COLO668 (cell line): ENCODE measurements at regions not wholly inside any gene's neighbourhood (a gene's known extent, or its start where the extent isn't known, plus 50 kb on each side); places are given as distances from the start of the nearest gene placed in this dataset.

Experiments
- DNase-seq: peaks from one replicate; lab custom pipeline; 2025; ENCODE audit not compliant: unreplicated experiment; lab: John Stamatoyannopoulos, UW

- peak; percentile 56 for DNase-seq
Observed at GRCh38 chr6:166106076-166106686, 61.5 kb downstream of the TBXT start.

GRCh38 chr6:166105341-166106075, 62.1 kb downstream of the TBXT start:
- DNase-seq, result no peak

GRCh38 chr6:166104872-166105271, 62.8 kb downstream of the TBXT start:
- no peak for DNase-seq

GRCh38 chr6:166104107-166104506, 63.5 kb downstream of the TBXT start:
- DNase-seq, result no peak

GRCh38 chr6:166101819-166102419, 65.7 kb downstream of the TBXT start:
- no peak for DNase-seq

GRCh38 chr6:166097914-166098522, 69.6 kb downstream of the TBXT start:
- peak; percentile 19 for DNase-seq

- DNase-seq, result no peak
Observed at GRCh38 chr6:166087852-166088251, 79.8 kb downstream of the TBXT start.

GRCh38 chr6:166087246-166087645, 80.4 kb downstream of the TBXT start:
- DNase-seq, result no peak

- DNase-seq, result no peak
Observed at GRCh38 chr6:166085500-166085899, 82.2 kb downstream of the TBXT start.

GRCh38 chr6:166084951-166085350, 82.7 kb downstream of the TBXT start:
- DNase-seq, result no peak

- DNase-seq, result no peak
Observed at GRCh38 chr6:166079841-166080240, 87.8 kb downstream of the TBXT start.

- no peak for DNase-seq
Observed at GRCh38 chr6:166078294-166078693, 89.4 kb downstream of the TBXT start.

- no peak for DNase-seq
Observed at GRCh38 chr6:166076625-166077024, 91.0 kb downstream of the TBXT start.

GRCh38 chr6:166075925-166076324, 91.7 kb downstream of the TBXT start:
- no peak for DNase-seq

GRCh38 chr6:166075186-166075585, 92.5 kb downstream of the TBXT start:
- no peak for DNase-seq

- DNase-seq, result no peak
Observed at GRCh38 chr6:166073082-166073481, 94.6 kb downstream of the TBXT start.

- no peak for DNase-seq
Observed at GRCh38 chr6:166068768-166069167, 98.9 kb downstream of the TBXT start.

GRCh38 chr6:166058064-166058739, 109.4 kb downstream of the TBXT start:
- DNase-seq, result no peak

- DNase-seq, result no peak
Observed at GRCh38 chr6:166057431-166057830, 110.2 kb downstream of the TBXT start.

- no peak for DNase-seq
Observed at GRCh38 chr6:166056637-166057036, 111.0 kb downstream of the TBXT start.

GRCh38 chr6:166055801-166056200, 111.8 kb downstream of the TBXT start:
- no peak for DNase-seq
